Testis (tissue), 2 donors: ENCODE measurements at regions not wholly inside any gene's neighbourhood (a gene's known extent, or its start where the extent isn't known, plus 50 kb on each side); places are given as distances from the start of the nearest gene placed in this dataset.

ENCODE experiments used
- POLR2A ChIP-seq: fragments of 450-650 bp; IDR thresholded peaks from one replicate; pipeline ENCODE4 v1.6.1; 2017; ENCODE audit warnings: antibody characterized with exemption, mild to moderate bottlenecking, moderate library complexity
- TF ChIP-seq, protein P1 (sequence below), 3 experiments: fragments of 450-650 bp in 2 of 3; fragments of 200-600 bp in 1 of 3; sonication (generic) in 1 of 3; IDR thresholded peaks; one replicate each; pipeline ENCODE4 v1.5.1; 2016 to 2019; ENCODE audit warnings: antibody characterized with exemption in 3 of 3, mild to moderate bottlenecking in 2 of 3, moderate library complexity in 1 of 3

DNA sequence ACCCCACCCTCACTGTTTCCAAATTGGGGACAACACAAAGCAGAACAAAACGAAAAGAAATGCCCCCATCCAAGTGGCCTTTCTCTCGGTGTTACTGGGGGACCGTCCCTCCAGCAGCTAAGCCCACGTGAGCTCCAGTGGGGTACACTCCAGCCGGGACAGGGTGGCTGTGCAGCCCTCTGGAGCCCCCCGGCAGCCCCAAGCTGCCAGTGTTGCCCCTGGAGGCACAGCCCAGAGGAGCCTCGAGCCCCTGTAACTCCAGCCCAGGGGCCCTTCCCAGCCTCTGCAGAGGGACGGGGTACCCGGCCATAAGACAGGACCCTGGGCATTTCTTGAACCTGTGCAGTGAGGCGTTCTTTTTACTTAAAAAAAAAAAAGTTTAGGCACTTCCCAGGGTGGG lies 124.5 kb upstream of the KCTD7 start:
- TF ChIP-seq, protein P1, sequence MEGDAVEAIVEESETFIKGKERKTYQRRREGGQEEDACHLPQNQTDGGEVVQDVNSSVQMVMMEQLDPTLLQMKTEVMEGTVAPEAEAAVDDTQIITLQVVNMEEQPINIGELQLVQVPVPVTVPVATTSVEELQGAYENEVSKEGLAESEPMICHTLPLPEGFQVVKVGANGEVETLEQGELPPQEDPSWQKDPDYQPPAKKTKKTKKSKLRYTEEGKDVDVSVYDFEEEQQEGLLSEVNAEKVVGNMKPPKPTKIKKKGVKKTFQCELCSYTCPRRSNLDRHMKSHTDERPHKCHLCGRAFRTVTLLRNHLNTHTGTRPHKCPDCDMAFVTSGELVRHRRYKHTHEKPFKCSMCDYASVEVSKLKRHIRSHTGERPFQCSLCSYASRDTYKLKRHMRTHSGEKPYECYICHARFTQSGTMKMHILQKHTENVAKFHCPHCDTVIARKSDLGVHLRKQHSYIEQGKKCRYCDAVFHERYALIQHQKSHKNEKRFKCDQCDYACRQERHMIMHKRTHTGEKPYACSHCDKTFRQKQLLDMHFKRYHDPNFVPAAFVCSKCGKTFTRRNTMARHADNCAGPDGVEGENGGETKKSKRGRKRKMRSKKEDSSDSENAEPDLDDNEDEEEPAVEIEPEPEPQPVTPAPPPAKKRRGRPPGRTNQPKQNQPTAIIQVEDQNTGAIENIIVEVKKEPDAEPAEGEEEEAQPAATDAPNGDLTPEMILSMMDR (IDR thresholded peaks at IDR 0.05) = no peak
- TF ChIP-seq POLR2A = no peak
